GM21447 (cell line): ENCODE measurements at regions not wholly inside any gene's neighbourhood (a gene's known extent, or its start where the extent isn't known, plus 50 kb on each side); places are given as distances from the start of the nearest gene placed in this dataset.
"Not testable (repeated sequence)": the region's sequence is repeated elsewhere in the genome, so short reads cannot be mapped to it uniquely, and the experiment has no call there.

ENCODE experiments used
- ATAC-seq: cut with Tn5 transposase; IDR thresholded peaks from one replicate; pipeline ENCODE4 v1.9.1; 2021; ENCODE audit not compliant: unreplicated experiment

- no peak for ATAC-seq
Observed at GRCh38 chr4:174401471-174402130, 117.9 kb downstream of the CEP44 start.

GRCh38 chr4:174400603-174401302, 117.0 kb downstream of the CEP44 start:
- not testable (repeated sequence) for ATAC-seq

GRCh38 chr4:174398728-174399127, 115.0 kb downstream of the CEP44 start:
- no peak for ATAC-seq

- no peak for ATAC-seq
Observed at GRCh38 chr4:174397366-174398155, 113.8 kb downstream of the CEP44 start.

- no peak for ATAC-seq
Observed at GRCh38 chr4:174396599-174397110, 112.9 kb downstream of the CEP44 start.

GRCh38 chr4:174394915-174395314, 111.2 kb downstream of the CEP44 start:
- no peak for ATAC-seq

GRCh38 chr4:174389439-174389838, 105.7 kb downstream of the CEP44 start:
- no peak for ATAC-seq

- ATAC-seq = no peak
Observed at GRCh38 chr4:174388461-174389145, 104.9 kb downstream of the CEP44 start.

GRCh38 chr4:174387721-174388120, 104.0 kb downstream of the CEP44 start:
- no peak for ATAC-seq

GRCh38 chr4:174387143-174387542, 103.4 kb downstream of the CEP44 start:
- ATAC-seq = no peak

- no peak for ATAC-seq
Observed at GRCh38 chr4:174383783-174384182, 100.1 kb downstream of the CEP44 start.

GRCh38 chr4:174382938-174383605, 99.4 kb downstream of the CEP44 start:
- ATAC-seq = not testable (repeated sequence)
